Kasumi-1 (cell line): ENCODE measurements at regions not wholly inside any gene's neighbourhood (a gene's known extent, or its start where the extent isn't known, plus 50 kb on each side); places are given as distances from the start of the nearest gene placed in this dataset.

Experiments used
- DNase-seq, 2 experiments: peaks; one replicate each; lab custom pipeline; 2025; lab: John Stamatoyannopoulos, UW

DNA sequence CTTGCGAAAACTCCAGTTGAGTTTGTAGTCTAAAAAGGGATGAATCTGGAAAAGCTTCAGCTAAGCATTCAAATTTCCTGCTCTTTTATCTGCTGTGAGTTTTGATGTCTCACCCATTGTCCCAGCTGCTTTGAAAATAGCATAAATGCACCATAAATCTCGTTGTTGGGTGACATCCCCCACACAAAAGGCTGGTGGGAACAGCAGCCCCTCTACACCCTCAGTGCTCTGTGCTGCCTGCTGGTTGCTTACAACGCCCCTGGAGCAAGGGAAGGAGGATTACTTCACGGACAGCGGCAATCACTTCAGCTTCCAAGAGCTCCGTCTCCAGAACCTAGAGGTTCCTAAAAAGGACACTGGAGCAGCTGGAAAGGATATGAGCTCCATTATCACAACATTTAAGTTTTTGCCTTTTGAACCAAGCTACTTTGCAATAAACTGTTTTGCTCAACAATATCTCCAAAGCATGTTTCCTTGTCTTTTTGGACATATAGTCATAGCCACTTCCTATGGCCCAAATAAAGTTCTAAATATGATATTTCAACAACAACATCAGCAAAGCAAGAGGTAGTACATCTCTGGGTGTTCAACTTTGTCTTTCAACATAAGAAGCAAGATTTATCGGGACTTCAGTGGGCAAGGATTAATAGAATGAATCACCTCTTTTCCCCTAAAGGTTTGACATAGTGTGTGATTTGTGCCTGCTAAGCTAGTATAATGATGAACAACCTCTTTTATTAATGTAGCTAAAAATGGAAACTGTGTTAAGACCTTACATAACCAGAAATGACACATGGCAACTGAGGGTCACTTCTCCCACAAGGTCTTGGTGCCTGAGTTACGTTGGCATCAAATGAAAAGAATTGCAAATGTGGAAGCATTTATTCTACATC is 413.5 kb downstream of the TXNL1 start:
- no peak for DNase-seq

DNA sequence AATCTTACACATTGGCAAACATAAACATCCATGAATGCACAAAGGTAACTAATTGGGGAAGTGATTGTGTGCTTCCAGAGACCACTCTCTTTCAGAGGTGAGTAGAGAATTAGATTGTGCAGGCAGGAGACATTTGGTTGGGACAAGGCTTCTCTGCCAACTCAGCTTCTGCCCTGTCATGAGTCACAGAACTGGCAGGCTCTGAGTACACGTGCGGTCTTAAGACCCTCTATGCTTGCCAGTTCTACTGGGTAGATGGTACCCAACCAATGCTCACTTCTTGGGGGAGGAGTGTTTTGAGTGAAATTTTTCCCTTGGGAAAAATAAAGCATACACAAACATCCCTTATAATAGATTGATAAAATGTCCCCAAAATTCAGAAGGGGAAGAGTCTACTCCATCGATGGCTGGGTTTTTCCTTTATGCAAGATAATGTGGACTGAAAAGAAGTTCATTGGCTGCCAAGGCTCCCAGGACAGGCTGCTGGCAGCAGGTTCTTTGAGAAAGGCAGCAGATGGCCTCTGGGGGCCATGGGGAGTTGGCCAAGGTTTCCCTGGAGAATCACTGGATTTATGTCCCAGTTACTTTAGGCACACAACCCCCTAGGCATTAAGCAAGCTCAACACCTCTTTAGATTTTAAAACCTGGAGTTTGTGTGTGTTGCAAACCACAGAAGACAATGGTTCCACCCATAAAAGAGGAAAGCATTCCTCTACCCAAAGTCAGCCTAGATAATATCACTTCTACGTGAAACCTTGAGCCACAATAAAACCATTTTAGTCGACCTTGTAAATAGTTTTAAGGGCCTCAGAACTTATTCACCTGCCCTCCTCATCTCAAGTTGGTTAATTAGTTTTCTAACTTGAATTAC is 417.0 kb downstream of the TXNL1 start:
- no peak for DNase-seq

DNA sequence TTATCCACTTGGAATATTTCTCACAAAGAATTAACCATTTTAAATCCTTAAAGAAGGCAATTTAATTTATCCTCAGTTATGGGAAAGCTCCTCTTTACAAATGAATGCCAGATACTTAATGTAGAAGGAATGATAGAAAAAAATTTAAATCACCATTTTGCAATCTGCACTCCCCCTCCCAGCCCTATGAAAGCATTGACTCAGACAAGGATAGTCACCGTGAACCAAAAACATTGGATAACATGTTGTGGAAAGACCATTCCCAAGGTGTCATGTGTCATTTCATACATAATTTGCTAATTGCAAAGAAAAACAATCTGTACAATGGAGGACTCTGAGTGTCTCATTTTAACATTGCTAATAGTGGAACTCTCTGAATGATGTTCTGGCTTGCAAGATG is 421.0 kb downstream of the TXNL1 start:
- no peak for DNase-seq

DNA sequence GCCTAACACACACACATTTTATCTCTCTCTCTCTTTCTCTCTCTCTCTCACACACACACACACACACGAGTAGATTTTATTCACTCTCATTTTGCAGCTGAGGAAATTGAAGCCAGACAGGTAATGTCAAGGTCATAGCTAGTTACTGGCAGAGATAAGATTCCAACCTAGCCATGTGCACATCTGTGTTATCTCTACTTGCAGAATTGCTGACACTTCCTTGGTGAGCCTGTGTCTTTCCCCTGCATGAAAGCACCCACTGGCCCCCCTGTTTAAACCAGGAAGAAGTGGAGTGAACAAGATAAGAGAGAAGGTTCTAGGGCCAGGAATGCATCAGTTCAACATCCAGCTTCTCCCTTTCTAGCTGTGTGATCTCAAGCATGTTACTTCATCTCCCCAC is 423.7 kb downstream of the TXNL1 start:
- no peak for DNase-seq

DNA sequence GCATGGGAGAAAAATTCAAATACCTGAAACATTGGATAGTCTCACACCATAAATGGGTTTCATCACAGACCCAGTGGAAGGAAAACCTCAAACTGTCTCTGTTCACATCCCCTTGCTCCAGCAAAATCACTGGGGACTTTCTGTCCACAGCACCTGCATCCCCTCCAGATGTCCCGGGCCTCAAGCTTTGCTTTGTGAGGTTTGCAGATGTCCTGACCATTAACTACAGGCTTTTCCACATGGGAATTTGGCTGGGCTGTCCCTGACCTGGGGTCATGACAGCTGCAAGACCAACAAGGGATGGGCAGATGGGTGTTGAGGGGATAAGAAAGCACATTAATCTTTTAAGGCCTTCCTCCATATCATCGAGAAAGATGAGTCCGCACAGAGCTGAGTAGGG is 427.9 kb downstream of the TXNL1 start:
- no peak for DNase-seq

DNA sequence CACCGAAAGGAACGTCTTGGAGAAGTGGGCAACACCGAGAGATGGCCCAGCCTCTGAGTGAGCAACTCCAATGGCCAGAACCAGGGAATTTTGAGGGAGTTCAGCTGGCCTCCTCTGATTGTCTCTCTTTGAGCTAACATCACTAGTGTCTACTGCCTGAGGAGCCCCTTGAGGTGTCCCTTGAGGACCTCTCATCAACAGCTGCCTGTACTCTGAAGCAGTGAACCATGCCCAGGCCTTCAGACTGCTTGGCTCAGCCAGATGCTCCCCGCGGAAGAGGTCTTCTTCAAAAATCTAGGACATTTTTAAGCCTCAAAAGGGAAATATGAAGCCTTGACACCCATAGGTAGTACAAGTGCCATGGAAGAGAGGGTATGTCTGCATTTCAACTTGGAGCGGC is 430.4 kb downstream of the TXNL1 start:
- DNase-seq = no peak

DNA sequence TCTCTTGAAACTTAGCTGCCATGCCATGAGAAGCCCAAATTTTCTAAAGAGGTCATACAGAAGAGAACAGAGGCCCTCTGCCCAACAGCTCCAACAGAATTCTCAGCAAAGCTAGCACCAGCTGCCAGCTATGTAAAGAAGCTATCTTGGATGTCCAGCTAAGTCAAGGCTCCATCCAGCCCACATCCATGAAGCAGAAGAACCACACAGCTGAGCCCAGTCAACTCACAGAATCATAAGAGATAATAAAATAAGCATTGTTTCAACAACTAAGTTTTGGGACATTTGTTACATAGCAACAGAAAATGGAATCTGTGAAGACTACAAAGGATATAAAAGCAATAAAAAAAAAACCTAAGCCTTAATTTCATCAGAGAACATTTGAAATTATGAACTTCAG is 434.3 kb downstream of the TXNL1 start:
- no peak for DNase-seq

DNA sequence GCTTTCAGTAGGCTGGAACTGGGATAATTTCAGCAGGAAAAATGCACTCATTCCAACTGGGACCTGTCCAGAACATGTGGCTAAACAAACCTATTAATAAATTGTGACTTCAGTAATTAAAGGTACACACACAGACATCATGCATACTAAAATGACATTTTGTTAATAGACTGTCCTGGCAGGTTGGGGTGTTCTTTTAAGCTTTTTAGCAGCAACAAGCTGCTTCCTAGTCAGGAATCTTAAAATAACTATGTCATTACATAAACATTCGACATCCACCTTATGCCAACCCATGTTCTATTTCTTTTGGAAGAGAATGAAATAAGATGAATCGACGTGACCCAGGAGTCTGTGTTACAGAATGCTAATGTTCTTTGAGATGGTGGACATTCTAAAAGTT is 435.7 kb downstream of the TXNL1 start:
- DNase-seq = no peak

DNA sequence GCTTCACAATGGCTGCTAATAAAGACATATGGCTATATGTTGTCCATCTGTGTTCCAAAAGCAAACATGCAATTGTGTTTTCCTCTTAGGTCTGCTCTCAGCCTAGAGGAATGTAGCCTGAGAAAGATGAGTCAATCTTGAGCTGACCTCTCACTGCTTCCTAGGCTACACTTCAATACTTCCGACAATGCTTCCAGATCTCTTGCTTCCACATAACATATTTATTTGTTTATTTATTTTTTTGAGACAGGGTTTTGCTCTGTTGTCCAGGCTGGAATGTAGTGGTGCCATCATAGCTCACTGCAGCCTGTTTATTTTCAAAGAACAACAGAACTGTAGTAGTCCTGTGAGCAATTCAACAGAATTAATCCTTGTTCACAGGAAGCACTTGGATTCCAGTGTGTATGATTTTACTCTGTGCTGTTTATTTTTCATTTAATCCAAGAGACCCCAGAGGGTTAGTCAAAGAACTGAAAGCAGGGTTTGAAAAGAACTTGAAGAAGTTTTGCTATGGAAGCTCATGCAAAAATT is 437.9 kb downstream of the TXNL1 start:
- no peak for DNase-seq

DNA sequence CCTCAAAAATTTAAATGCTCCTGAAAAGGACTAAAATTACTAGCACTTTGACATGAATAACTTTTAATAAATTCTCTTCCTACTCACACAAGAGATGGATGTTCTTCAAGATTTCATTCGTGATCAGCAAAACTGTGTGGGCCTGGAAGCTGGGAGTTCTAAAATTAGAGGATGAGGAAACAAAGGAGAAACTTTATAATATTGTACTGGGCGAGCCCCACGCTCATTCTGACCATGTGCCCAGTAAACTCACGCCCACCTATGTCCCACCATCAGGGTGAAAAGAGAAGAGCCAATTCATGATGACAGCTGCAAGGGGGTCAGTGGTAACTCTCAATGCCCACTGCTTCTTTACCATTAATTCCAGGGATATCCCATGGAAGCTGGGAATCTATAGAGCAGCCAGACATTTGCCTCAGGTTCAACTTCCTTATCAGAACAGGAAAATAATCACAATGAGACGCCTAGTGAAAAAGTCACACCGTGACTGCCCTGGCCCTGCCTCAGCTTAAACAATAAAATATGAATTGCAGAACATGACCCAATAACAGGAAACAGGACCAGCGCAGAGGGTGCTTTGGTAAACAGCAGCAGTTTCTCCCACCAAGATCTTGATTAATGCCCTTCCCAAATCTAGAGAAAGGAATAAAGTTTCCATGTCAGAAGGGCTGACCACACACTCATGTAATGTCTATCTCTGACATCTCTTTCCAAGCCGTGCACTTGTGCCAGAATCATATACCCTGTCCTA is 438.6 kb downstream of the TXNL1 start:
- no peak for DNase-seq

DNA sequence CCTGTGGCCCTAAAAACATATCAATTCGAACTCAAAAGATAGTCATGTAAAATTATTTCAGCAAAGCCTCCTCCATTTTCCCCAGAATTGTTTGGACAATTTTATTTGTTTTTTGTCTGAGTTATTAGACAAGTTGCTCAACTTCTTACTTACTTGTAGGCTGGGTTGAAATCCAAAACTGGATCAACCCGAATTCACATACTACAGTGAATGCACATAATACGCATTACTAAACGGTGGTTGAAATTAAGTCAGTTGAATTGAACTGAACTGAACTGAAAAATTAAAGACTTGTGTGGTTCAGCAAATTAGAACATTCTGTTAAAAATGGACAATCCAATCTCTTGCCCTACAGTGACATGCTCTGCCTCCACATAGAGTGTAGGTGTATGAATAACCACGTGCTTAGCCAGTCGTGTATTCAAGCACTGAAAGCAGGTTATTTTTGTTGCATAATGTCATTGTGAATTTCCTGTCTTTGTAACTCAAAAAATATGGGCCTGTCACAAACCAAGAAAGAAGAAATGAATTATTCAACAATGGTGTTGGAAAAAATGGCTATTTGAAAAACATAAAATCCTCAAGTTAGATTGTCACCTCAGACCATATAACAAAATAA is 441.0 kb downstream of the TXNL1 start:
- no peak for DNase-seq

DNA sequence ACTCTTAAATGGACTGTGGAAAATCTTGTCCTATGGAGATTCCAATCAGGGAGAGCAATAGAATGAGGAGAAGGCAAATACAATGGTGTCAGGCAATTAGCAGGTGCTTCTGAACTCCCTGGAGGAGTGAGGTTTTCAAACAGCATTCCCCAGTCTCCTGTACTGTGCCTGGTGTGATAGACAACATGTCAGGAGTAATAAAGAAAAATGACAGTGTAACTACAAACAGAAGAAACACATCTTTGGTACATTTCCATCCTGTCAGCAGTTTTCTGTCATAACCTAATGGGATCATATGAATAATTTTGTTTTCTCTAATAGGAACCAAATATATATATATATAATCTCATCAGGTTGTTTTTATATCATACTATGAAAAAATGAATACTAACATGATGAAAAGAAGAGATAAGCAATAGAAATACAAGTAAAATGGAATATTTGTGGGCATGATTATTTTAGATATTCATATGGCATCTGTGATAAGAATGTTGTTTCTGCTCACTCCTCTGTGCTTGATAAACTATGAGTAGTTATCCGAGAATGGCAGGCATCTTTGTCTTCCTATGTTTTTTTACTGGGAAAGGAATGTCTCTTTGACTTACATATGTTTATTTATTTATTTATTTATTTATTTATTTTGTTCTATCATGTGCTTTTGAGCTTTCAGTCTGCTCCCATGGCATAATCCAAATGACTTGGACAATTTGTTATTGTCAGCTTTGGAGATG is 441.7 kb downstream of the TXNL1 start:
- no peak for DNase-seq

DNA sequence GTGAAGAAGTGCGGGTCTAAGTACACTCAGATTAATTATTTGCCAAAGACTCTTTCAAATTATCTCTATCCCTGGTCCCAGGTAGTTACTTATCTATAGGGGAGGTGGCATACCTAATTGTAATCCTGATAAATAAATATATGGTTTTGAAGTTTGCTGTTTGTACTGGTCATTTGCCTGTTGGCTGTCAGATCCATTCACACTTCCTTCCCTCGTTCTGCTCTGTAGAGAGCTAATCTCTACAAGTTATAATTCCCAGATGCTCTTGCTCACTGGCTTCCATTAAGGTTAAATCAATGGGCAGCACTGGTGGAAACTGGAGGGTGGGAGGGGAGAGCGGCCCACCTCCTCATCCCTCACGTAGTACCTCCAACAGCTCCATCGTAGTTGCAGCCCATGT is 447.1 kb downstream of the TXNL1 start:
- DNase-seq = no peak

DNA sequence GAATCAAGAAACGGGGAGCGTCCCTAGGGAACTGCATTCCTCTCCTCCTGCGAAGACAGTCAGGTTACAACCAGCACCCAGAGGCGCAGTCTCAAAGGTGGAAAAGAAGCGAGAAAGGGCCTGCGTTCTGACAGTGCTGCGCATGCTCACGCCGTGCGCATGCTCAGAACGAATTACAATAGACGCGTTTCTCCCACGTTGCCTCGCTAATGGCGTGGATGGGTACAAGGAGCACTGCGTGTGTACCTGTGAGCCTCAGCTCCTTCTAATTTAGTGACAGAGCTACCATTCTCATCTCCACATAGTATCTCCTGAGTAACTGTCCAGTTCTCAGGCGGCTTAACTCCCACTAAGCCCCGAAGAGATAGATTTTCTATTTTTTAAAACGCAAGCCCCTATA is 448.8 kb downstream of the TXNL1 start:
- no peak for DNase-seq

DNA sequence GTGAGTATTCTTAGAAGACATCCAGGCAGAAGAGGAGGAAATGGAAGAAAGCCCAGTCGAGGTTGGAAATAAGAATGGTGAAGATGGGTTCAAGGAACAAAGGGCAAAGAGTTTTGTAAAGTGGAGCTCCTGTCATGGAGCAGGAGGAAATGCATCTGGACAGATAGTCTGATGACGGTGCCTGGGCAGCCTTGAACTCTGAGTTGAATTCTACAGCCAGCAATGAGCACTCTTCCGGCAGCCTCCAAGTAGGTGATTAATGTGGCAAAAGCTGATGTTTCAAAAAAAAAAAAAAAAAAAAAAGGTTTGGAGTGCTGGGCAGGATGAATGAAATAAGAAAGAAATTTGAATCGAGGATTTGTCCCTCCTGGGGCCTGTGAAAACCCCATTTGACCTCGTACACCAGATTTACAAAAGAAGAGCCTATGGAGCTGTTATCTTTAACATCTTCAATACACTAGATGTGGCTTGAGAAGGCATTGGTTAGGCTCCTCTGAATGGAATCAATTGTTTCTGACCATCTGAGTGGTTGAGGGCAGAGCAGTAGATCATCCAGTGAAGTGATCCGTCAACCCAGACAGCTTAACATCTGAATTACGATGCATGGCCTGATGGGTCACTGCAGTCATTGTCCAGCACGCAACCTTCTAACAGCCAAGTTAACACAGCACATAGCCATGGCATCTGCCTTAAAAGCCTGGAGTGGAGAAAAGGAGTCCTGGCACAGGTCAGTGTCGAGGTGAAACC is 449.7 kb downstream of the TXNL1 start:
- DNase-seq = no peak

DNA sequence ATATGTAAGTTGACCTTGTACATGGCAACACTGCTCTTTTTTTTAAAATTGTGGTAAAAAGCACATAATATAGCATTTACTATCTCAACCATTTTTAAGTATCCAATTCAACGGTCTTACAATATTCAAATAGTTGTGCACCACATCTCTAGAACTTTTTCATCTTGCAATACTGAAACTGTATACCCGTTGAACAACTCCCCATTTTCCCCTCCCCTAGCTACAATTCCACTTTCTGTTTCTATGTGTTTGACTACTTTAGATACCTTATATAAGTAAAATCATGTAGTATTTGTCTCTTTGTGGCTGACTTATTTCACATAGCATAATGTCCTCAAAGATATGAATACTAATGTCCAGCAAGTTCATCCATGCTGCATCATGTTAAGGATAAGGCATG is 452.1 kb downstream of the TXNL1 start:
- no peak for DNase-seq

DNA sequence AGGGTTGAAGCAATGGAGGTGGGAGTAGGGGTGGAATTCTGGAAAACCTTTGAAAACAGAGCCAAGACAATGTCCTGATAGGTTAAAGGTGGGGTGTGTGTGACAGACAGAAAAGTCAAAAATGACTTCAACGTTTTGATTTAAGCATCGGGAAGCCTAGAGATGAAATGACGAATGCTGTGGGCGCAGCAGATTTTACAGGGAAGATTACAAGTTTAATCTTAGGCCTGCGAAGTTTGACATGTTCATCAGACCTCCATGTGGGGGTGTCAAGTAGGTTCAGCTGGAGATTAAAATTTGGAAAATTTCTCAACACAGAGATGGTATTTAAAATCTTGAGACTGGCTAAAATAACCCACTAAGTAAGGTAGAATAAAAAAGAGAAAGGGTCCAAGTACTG is 453.3 kb downstream of the TXNL1 start:
- no peak for DNase-seq

DNA sequence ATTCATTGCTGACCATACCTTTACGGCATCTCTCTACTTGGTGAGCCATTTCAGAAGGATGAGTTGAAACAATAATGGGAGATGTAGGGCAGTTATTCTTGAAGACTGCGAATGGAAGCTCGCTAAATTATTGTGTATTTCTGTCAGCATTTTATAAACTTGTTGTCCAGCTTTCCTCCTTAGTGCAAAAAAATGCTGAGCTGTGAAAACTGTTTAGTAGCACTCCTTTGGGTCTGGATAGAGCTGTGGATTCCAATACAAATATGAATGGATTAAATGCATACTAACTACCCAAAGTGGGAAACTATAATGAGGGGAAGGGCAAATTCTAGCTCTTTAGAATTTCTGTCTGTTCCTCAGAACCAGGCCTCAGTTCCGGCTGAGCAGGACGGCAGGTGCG is 461.6 kb downstream of the TXNL1 start:
- DNase-seq = no peak

DNA sequence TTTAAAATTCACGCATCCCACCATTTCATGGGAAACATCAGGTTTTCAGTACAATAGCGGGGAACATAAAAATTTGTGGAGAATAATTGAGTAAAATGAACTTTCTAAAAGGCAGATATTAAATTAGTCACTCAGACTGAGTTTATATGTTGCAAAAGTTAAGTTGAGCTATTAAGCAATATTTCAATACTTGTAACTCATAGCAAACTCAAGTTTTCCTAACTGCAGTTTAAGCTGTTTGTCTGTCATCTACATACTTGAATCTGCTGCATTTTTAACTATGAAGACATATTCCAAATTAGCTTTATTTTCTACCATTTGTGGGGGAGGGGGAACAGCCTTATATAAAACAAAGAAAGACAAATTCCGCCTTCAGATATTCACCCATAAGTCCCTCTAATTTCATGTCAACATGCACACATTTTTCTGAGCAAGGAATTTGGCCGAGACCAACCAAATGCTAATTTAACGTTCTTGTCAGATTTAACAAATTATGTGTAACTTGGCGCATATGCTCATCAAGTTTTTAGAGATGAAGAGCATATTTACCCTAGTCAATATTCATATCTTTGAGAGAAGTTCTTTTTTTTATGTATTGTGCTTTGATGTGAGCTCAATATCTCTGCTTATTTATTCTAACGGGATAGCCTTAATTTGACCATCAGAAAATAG is 462.9 kb downstream of the TXNL1 start:
- DNase-seq = no peak
